Caco-2 (cell line): ENCODE measurements at regions not wholly inside any gene's neighbourhood (a gene's known extent, or its start where the extent isn't known, plus 50 kb on each side); places are given as distances from the start of the nearest gene placed in this dataset.
"Not testable (repeated sequence)": the region's sequence is repeated elsewhere in the genome, so short reads cannot be mapped to it uniquely, and the experiment has no call there.

ENCODE experiments used
- BruUV-seq: library from RNA; stranded (reverse); fragments of 400-500 nt; replicated peaks from 2 replicates; lab custom pipeline; 2021; lab: Mats Ljungman, UMichigan
- CTCF ChIA-PET: fragments of 300-600 bp; sonication (Branson Sonifier 250); formaldehyde crosslinking; loops from one replicate; lab custom pipeline; 2022; ENCODE audit warnings: antibody characterized with exemption; lab: Charles Lee
- POLR2A ChIA-PET: fragments of 300-600 bp; sonication (Branson Sonifier 250); formaldehyde crosslinking; loops from one replicate; lab custom pipeline; 2022; ENCODE audit warnings: antibody characterized with exemption; lab: Charles Lee
- DNase-seq, 2 experiments: peaks; one replicate each; pipeline versions ENCODE4 v3.0.0 to v3.0.0-alpha.2; 2020 to 2022
- H3K27me3 ChIP-seq: replicated peaks from 2 replicates; pipeline ENCODE4 v1.6.0; 2011; ENCODE audit warnings: low read length; ENCODE audit not compliant: control insufficient read depth, insufficient read depth
- H3K36me3 ChIP-seq: 2 replicates; pipeline ENCODE4 v1.5.1; 2011; ENCODE audit warnings: low read length; ENCODE audit not compliant: control insufficient read depth, insufficient read depth
- H3K4me1 ChIP-seq: fragments of 250-450 bp; sonication (Bioruptor Pico); 2 replicates; pipeline ENCODE4 v1.5.1; 2020; ENCODE audit warnings: mild to moderate bottlenecking
- H3K4me3 ChIP-seq: 2 replicates; pipeline ENCODE4 v1.5.1; 2011; ENCODE audit warnings: low read depth, mild to moderate bottlenecking, control low read depth, low read length
- H3K9me3 ChIP-seq: fragments of 250-450 bp; sonication (Bioruptor Pico); 2 replicates; pipeline ENCODE4 v1.5.1; 2020; ENCODE audit warnings: mild to moderate bottlenecking, moderate library complexity
- H3K27ac Mint-ChIP-seq: one replicate; pipeline ENCODE4 v1.8.0; 2022; ENCODE audit warnings: mixed read lengths; ENCODE audit not compliant: unreplicated experiment
- H3K27me3 Mint-ChIP-seq: one replicate; pipeline ENCODE4 v1.8.0; 2022; ENCODE audit warnings: mixed read lengths; ENCODE audit not compliant: insufficient read depth, unreplicated experiment
- H3K36me3 Mint-ChIP-seq: one replicate; pipeline ENCODE4 v1.8.0; 2022; ENCODE audit warnings: mild to moderate bottlenecking, mixed read lengths; ENCODE audit not compliant: insufficient read depth, unreplicated experiment
- H3K4me1 Mint-ChIP-seq: one replicate; pipeline ENCODE4 v1.8.0; 2022; ENCODE audit warnings: low read depth, mixed read lengths; ENCODE audit not compliant: unreplicated experiment
- H3K4me3 Mint-ChIP-seq: one replicate; pipeline ENCODE4 v1.8.0; 2022; ENCODE audit warnings: mild to moderate bottlenecking, moderate library complexity, mixed read lengths; ENCODE audit not compliant: unreplicated experiment
- H3K9me3 Mint-ChIP-seq: one replicate; pipeline ENCODE4 v1.8.0; 2022; ENCODE audit warnings: mixed read lengths; ENCODE audit not compliant: unreplicated experiment
- intact Hi-C: fragments of 100-400 bp; cut with micrococcal nuclease; formaldehyde crosslinking; loops from one replicate; pipeline ENCODE4 v1.10.0; 2022; ENCODE audit not compliant: unreplicated experiment
- TF ChIP-seq, protein P1 (sequence below), 2 experiments: fragments of 200-600 bp in 1 of 2; IDR thresholded peaks; 1 replicate in 1 of 2; 2 replicates in 1 of 2; pipeline versions ENCODE4 v1.5.1 to v1.8.0; 2011 to 2022; ENCODE audit warnings: antibody characterized with exemption in 1 of 2, control low read depth in 1 of 2, inconsistent platforms in 1 of 2, low read depth in 1 of 2, low read length in 1 of 2, mild to moderate bottlenecking in 1 of 2, moderate library complexity in 1 of 2; ENCODE audit not compliant: insufficient read depth in 1 of 2, severe bottlenecking in 1 of 2, unreplicated experiment in 1 of 2

DNA sequence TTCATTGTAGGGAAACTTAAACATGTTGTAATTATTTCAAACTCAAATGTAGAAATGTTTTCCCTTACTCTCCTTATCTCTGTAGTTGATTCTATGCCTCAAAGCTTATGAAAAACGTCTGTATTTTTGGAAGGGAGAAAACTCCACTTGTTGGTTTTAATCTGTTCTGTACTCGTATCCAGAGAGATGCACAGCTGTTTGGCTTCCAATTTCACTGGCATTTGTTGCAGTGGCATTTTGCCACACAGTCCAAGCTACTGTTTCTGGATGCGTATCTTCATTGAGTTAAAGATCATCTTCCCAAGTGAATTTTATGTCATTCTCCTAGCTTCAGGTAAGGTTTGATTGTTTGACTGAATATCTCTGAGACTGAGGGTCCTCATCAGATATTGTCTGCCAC lies 481.4 kb downstream of the TRHDE start:
- POLR2A ChIA-PET = no interaction called here
- Mint-ChIP-seq H3K4me1 (no peaks in the 10 kb centered on the region), H3K9me3 (peaks cover 14% of the 10 kb centered on the region), H3K36me3 (no peaks in the 10 kb centered on the region), H3K27me3 (no peaks in the 10 kb centered on the region), H3K27ac (no peak overlapping the region), H3K4me3 (no peak overlapping the region)
- Histone ChIP-seq H3K9me3 (no peaks in the 10 kb centered on the region; the same call in 1 of the 2 replicates), H3K36me3 (no peaks in the 10 kb centered on the region), H3K4me1 (no peaks in the 10 kb centered on the region), H3K4me3 (no peak overlapping the region), H3K27me3 (no peaks in the 10 kb centered on the region)
- DNase-seq = no peak
- intact Hi-C loops = no loop called here
- TF ChIP-seq, protein P1, sequence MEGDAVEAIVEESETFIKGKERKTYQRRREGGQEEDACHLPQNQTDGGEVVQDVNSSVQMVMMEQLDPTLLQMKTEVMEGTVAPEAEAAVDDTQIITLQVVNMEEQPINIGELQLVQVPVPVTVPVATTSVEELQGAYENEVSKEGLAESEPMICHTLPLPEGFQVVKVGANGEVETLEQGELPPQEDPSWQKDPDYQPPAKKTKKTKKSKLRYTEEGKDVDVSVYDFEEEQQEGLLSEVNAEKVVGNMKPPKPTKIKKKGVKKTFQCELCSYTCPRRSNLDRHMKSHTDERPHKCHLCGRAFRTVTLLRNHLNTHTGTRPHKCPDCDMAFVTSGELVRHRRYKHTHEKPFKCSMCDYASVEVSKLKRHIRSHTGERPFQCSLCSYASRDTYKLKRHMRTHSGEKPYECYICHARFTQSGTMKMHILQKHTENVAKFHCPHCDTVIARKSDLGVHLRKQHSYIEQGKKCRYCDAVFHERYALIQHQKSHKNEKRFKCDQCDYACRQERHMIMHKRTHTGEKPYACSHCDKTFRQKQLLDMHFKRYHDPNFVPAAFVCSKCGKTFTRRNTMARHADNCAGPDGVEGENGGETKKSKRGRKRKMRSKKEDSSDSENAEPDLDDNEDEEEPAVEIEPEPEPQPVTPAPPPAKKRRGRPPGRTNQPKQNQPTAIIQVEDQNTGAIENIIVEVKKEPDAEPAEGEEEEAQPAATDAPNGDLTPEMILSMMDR (IDR thresholded peaks at IDR 0.05; ENCODE audit: insufficient read depth in 1 of 2, low read depth in 1 of 2, low read length in 1 of 2, severe bottlenecking in 1 of 2, unreplicated experiment in 1 of 2) = no peak
- no TSS peak for BruUV-seq
- CTCF ChIA-PET = no interaction called here

DNA sequence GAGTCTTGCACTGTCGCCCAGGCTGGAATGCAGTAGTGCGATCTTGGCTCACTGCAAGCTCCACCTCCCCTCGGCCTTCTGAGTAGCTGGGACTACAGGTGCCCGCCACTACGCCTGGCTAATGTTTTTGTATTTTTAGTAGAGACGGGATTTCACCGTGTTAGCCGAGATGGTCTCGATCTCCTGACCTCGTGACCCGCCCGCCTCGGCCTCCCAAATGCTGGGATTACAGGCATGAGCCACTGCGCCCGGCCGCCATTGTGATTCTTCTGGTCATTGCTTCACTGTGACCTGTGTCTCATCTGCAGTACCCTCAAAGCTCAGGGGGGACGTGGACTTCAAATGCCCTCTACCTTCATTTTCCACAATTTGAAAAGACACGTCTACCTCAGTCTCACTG lies 481.9 kb downstream of the TRHDE start:
- BruUV-seq, H3K27me3 ChIP-seq, POLR2A ChIA-PET, H3K4me1 Mint-ChIP-seq, H3K36me3 Mint-ChIP-seq, intact Hi-C loops, DNase-seq, H3K4me3 Mint-ChIP-seq, CTCF ChIA-PET, H3K4me3 ChIP-seq, H3K27me3 Mint-ChIP-seq, H3K9me3 ChIP-seq, H3K27ac Mint-ChIP-seq, H3K4me1 ChIP-seq, H3K36me3 ChIP-seq: not testable (repeated sequence)
- peaks cover 18% of the 10 kb centered on the region for H3K9me3 Mint-ChIP-seq

DNA sequence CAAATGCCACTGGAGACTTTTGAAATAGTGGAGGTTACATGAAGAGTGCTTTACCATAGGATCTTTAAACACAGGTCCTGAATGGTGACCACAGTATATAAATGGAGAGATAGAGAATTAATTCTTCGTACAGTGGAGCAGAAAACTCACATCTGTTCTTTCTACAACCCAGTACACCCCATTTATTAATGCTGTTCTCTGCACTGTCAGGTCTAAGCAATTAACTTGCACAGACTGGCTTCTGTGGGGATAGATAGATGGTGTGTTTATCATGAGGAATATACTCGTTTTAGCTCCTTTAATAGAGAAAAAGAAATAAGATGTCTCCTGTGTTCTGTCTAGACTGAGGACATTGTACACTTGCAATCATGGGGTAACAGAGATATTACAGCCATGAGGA lies 494.3 kb downstream of the TRHDE start:
- H3K27ac Mint-ChIP-seq = no peak overlapping the region
- no peaks in the 10 kb centered on the region for H3K4me1 Mint-ChIP-seq
- no peak for DNase-seq
- intact Hi-C loops = no loop called here
- BruUV-seq = no TSS peak
- TF ChIP-seq, protein P1 (IDR thresholded peaks at IDR 0.05; ENCODE audit: insufficient read depth in 1 of 2, low read depth in 1 of 2, low read length in 1 of 2, severe bottlenecking in 1 of 2, unreplicated experiment in 1 of 2) = no peak
- ChIA-PET CTCF (no interaction called here), POLR2A (no interaction called here)
- no peaks in the 10 kb centered on the region for H3K36me3 Mint-ChIP-seq
- H3K4me3 Mint-ChIP-seq = no peak overlapping the region
- Histone ChIP-seq H3K9me3 (no peaks in the 10 kb centered on the region), H3K4me1 (no peaks in the 10 kb centered on the region), H3K27me3 (no peaks in the 10 kb centered on the region), H3K4me3 (no peak overlapping the region), H3K36me3 (no peaks in the 10 kb centered on the region)
- no peaks in the 10 kb centered on the region for H3K27me3 Mint-ChIP-seq
- no peaks in the 10 kb centered on the region for H3K9me3 Mint-ChIP-seq

DNA sequence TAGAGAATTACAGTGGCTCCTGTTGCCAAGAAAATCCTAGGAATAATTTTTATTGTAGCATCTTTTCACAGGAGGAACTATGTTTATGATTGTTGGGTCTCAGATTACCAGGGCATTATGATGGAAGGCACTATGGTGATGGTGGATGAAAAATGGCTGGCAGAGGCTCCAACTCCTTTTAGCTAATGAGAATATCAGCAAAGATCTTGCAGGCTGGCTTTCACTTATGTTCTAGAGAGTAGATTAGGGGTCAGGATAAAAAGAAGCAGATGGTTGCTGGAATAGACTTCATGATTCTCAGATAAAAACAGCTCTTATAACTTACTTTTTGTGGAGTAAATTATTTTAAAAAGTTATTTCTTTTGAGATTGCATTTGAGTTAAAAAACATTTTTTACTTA lies 501.9 kb downstream of the TRHDE start:
- no peaks in the 10 kb centered on the region for H3K27me3 Mint-ChIP-seq
- Histone ChIP-seq H3K4me1 (no peaks in the 10 kb centered on the region), H3K4me3 (no peak overlapping the region), H3K27me3 (no peaks in the 10 kb centered on the region), H3K9me3 (no peaks in the 10 kb centered on the region), H3K36me3 (no peaks in the 10 kb centered on the region)
- DNase-seq = no peak
- intact Hi-C loops = no loop called here
- H3K27ac Mint-ChIP-seq = no peak overlapping the region
- no TSS peak for BruUV-seq
- no peaks in the 10 kb centered on the region for H3K9me3 Mint-ChIP-seq
- TF ChIP-seq, protein P1 (IDR thresholded peaks at IDR 0.05; ENCODE audit: insufficient read depth in 1 of 2, low read depth in 1 of 2, low read length in 1 of 2, severe bottlenecking in 1 of 2, unreplicated experiment in 1 of 2) = no peak
- ChIA-PET CTCF (no interaction called here), POLR2A (no interaction called here)
- H3K4me3 Mint-ChIP-seq = no peak overlapping the region
- H3K4me1 Mint-ChIP-seq = no peaks in the 10 kb centered on the region
- H3K36me3 Mint-ChIP-seq = no peaks in the 10 kb centered on the region
